Left renal pelvis (tissue), 4 donors: ENCODE measurements at regions not wholly inside any gene's neighbourhood (a gene's known extent, or its start where the extent isn't known, plus 50 kb on each side); places are given as distances from the start of the nearest gene placed in this dataset.

ENCODE experiments used
- DNase-seq, 4 donors: peaks; one replicate each; pipeline ENCODE4 v3.0.0-alpha.2; 2013; ENCODE audit warnings: low read depth in 4 of 4, low spot score in 3 of 4

DNA sequence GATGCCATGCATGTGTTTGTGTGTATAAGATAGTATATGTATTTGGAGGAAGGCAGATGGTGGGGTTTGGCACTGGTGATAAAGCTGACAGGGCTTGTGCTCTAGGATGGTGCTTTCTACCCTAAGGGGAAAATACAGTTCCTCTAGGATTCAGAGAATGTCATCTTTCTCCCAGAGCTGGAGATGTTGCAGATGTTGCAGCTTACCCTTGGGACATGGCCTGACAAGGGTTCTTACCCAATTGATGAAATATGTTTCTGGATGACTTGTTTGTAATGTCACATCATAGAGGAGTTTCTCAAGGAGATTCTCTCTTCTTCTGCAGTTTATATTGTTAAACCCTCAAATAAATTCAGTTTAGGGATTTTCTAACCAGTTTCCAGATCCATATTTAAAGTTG, 52.5 kb upstream of the PITX2 start:
- no peak for DNase-seq

DNA sequence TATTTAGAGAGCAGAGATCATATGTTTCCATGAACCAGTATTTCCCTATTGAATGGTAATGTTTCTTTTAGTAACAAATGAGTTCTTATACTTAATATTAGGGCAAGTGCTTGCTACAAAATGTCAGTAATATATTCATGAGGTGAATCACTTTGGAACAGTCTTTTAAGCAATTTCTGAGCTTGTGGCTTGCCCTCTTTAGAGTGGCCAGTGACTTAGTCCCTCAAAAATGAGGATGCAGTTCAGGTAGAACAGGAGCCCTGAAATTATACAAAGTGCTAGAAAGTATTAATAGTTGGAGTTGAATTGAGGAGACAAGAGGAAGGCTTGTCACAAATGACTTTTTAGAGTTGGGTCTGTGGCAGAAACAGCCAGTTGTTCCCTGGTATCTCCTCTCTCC, 53.4 kb upstream of the PITX2 start:
- no peak for DNase-seq

DNA sequence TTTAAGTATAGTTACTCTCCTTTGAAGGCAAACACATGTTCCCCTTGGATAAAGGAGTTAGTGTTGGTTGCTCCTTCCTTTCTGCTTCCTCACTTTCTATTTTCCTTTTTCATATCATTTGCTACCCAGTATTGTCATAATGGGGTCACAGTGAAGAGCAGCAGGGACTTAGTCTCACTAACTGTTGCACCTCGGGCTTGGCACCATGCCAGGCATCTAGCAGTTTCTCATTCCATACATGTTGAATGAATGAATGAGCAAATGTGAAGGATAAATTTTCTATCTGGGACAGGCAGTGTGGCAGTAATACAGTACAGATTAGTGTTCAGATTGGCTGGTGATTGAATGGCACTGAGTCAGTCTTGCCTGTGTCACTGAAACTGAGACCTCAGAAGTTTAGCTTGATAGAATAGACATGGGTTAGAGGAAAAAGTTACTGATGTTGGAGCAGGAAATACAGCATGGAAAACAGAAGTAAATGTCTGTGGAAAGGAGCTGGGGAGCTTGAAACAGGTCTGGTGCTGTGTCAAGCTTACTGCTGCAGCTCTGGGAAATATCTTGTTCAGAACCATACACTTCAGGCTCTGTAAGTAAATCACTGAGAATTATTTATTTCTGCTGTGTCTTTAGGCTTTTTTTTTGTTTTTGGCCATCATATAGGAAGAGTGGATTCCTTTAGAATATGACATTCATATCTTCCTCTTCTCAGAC, 55.8 kb upstream of the PITX2 start:
- DNase-seq, result no peak

DNA sequence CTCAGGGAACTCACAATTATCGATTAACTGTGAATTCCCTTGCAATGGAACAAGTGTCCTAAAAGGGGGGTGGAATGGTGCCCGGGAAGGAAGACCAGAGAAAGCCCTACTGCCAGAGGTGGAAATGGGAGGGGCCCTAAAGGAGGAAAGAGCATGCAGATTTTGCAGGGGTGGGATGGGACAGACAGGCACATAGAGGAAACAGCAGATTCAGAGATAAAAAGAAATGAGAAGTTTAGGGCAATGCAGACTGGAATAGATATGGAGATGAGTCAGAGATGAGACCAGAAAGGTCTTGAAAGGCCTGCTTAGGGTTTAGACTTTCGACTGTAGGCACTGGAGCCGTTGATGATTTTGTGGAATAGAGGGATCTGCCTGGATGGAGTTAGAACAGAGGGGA, 57.4 kb upstream of the PITX2 start:
- DNase-seq, result no peak

DNA sequence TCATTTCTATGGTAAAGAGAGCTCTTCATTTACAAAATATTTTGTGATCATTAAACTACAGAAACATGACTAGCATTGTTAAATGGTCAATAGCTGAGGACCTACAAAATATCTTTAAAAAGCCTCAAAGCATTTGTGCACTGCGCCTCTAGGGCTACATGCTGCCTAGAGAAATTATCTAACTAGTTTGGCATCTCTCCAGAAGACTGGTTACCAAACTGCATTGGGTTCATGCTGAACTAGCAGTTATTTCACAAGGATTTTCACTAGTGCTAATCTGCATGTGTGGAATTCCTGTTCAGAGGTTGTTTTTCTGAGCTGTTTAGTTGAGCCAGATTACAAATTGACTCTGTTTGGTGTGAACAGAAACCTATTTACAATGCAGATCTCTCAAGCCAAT, 58.5 kb upstream of the PITX2 start:
- no peak for DNase-seq

DNA sequence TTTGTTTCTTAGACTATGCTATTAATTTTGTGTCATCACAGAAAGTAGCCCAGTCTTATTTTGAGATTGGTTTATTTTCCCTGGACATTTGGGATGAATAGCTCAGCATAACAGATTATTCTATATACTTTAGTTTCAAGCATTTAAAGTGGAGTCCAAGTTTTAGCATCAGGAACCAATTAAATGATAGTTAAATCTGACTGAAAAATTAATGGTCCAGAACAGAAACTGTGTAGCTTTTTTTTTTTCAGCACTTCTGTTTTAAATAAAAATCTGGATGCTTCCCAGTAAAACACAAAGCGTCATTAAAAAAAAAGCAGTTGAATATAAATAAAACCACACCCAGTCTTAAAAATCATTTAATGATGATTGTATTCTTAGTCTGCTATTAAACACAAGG, 59.4 kb upstream of the PITX2 start:
- no peak for DNase-seq

DNA sequence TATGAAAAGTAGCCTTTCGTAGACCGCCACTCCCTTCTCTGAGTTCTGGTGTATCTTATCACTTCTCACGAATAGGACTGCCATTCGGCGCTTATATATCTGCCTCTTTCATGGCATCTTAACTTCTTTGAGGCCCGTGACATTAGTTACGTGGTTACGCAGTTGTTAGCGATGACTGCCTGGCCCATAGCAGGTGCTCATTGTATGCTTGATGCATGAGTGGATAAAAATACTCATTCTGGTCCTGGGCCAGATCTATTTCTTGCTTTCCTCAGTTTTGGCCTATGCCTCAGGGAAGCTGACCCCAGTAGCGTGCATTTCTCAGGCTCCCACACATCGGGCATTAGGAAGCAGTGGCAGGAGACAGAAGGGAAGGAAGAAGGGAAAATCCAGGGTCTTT, 60.7 kb upstream of the PITX2 start:
- DNase-seq, result no peak

DNA sequence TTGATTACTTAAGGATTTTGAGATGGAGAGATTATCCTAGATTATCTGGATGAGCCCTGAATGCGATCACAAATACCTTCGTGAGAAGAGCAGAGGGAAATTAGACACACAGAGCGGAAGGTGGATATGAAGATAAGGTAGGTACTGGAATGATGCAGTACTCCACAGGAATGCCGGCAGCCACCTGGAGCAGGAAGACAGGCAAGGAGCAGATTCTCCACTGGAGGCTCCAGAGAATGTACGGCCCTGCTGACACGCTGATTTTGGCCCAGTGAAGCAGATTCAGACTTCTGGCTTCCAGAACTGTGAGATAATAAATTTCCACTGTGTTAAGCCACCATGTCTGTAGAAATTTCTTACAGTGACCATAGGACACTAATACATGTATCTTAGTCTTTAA, 79.4 kb upstream of the PITX2 start:
- DNase-seq, result no peak

DNA sequence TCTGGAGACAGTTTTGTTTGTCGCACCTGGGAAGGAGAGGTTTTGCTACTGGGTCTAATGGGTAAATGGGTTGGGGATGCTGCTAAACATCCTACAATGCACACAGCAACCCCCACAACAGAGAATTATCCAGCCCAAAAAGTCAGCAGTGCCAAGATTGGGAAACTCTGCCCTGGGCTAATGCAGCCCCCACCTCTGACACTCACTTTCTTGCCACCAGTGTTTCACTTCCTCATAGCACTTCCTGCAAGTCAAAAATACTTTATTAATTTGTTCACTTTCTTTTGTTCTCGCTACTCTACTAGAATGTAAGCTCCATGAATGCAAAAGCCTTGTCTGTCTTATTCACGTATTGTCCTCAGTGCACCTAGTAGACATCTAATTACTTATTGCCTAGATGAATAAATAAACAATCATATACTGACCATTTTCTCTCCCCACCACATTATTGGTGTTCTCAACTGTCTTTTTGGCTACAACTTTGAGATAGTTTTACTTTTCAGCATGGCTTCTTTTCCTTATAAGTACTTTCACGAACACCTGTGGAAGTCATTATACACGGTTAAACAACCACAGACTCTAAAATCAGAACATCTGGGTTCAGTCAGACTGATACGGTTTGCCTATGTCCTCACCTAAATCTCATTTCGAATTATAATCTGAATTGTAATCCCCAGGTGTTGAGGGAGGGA, 82.0 kb upstream of the PITX2 start:
- DNase-seq, result no peak

DNA sequence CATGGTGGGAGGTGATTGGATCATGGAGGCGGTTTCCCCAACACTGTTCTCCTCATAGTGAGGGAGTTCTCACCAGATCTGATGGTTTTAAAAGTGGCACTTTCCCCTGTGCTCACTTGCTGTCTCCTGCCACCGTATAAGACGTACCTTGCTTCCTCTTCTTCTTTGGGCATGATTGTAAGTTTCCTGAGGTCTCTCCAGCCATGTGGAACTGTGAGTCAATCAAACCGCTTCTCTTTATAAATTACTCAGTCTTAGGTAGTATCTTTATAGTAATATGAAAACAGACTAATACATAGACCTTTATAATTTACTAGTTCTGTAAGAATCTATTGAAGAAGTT, 82.5 kb upstream of the PITX2 start:
- DNase-seq, result no peak

DNA sequence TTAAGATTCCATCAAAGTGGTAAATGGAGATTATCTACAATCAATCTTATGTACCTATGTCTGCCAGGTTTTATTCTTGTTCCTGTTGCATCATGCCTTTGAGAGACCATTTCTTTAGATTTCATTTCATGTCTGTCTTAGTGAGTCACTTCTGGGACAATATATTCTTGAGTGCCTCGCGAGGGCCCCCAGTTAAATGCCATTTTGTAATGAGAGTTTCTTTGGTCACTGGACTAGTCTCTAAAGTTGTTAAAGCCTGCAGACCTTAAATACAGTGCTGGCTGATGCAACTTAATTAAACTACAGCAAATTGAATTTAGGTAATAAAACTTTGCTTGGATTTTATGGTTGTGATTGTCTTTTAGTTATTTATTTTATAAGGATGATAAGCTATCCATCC, 87.2 kb upstream of the PITX2 start:
- DNase-seq, result no peak

DNA sequence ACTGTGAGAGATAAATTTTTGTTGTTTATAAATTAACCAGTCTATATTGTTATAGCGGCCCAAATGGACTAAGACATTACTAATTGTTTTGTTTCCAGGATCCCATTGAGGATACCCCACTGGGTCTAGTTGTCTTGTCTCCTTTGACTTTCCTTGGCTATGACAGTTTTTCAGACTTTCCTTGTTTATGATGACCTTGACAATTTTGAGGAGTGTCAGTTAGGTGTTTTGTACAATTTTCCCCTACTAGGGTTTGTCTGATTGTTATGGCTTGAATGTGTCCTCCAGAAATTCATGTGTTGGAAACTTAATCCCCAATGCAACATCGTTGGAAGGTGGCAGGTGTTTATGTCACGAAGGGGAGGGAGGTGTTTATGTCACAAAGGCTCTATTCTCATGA, 89.6 kb upstream of the PITX2 start:
- no peak for DNase-seq

DNA sequence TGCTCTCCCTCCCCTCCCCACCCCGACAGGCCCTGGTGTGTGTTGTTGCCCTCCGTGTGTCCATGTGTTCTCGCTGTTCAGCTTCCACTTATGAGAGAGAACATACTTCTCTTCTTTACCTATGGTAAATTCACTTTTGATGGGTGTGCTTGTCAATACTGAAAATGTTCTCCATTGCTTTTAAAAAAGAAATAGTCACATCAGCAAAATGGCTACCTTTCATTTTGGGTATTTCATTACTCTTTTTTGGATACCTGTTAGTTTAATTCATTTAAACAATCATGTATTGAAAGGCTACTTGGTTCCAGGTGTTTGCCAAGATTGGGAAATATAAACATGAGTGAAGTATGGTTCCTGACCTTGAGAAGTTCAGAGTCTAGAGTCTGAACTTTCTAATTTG, 107.4 kb upstream of the PITX2 start:
- DNase-seq, result no peak

DNA sequence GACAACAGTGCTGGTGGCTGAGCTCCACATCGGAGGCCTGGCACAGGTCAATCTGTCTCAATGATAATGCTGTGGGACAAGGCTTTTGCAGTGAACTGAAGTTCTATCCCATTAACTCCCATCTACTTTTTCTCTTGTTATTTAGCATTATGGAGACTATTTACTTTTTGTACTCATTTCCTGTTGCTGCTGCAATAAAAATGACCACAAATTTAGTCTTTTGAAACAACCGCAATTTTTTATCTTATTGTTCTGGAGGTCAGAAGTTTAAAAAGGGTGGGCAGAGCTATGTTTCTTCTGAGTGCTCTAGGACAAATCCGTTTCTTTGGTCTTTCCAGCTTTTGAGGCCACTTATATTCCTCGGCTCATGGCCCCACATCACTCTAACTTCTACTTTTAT, 111.0 kb upstream of the PITX2 start:
- DNase-seq, result no peak

DNA sequence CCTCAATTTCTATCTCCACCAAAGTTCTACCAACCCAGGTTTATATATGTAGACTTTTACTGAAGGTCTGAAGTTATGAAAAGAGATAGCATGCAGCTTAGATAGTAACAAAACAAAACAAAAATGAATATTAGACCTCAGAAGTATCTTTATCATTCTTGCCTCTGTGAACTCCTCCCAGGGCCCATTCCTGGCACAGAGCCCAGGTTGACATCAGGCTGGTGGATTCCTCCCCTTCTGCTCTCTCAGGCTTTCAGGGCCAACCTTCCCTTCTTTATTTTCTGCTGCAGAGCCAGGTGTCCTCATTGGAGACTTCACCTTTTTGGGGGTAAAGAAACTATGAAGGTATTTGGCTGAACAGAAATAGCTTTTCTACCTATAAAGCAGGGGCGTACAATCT, 112.8 kb upstream of the PITX2 start:
- no peak for DNase-seq

DNA sequence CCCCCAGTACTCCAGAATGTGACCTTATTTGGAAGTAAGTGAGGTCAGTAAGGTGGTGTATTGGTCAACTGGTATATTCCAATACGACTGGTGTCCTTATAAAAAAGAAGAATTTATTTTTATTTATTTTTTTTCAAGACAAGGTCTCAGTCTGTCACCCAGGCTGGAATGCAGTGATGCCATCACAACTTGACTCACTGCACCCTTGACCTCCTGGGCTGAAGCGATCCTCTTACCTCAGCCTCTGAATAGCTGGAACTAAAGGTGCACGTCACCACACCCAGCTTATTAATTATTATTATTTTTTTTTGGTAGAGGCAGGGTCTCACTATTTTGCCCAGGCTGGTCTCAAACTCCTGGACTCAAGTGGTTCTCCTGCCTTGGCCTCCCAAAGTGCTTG, 115.1 kb upstream of the PITX2 start:
- no peak for DNase-seq

DNA sequence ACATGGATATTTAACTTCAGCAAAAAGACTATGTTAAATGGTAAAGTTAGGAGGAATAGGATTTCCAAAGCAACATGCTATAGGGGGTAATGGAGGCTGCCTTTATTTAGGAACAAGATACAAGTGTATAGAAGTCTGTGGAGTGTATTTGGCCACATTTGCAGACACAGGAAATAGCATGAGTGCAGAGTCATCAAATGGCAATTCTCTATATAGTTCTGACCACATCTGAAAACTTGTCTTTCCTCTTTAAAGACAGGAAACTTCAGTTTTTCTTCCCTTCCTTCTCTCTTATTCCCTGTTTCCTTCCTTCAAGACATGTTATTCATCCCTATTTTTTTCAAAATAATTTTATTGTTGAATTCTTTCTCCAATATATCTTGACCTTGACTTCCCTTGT, 119.3 kb upstream of the PITX2 start:
- DNase-seq, result no peak

DNA sequence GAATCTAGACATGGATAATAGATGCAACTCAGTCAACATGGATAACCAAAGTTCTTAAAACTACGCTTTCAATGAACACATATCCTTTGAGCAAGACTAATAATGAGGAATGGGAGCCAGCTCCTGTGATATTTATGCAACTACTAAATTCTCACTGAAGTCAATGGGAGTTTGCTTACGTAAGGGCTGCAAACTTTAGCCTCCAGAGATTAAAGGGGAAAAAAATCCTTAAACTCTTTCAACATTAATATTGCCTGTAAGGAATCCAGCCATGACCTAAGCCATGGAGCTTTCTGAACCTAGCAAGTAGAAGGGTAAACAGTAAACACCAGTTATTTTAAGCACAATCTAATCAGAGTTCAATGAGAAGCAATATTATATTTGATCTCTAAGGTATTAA, 125.2 kb upstream of the PITX2 start:
- no peak for DNase-seq

DNA sequence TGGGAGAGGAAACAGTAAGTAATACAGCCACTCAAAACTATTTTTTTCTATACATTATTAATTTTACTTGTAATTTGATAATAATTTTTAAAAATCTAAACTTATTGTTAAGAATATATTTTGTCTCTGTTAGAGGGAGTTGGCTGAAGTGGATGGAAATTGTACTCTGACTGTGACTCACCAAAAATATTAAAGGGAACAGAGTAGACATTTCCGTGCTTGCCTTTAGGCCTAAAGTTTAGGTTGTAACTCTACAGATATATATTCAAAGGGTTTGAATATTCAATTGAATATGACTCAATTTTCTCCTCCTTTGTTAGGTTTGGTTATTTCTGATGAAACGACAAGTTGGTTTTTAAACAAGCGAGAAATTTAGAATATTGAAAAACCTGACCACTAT, 128.3 kb upstream of the PITX2 start:
- no peak for DNase-seq

DNA sequence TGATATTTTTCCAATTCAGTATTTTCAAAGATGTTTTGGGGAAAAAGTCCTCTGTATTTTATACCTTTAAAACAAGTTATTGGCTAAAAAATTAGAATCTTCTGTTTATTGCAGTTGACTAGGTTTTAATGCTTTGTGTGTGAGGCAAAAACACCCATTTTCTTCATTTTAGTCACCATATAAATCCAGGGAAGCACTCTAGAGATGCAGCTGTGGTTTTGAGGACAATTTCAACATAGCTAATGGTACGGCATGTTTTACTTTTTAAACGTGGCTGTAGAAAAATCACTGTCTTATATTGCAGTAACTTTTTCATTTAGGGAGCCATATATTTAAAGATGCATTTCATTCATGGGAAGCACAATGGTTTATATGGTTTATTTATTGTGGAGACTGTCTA, 129.1 kb upstream of the PITX2 start:
- no peak for DNase-seq

DNA sequence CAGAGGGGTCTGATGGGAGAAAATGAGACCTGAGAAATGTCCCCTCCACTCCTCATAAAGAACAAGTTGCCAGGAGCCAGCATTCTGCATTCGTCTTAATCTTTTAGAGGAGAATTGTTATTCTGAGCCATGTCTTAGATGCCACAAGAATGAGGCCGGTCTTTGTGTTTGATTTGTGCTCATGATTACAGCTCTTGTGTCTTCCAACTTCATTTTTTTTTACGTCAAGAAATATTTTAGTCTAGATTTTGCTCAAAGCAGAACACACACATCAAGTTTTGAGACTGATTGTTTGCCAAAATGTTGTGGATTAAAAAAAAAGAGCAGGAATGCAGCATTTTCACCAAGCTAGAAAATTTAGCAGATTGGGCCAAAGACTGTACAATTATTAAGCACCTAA, 130.6 kb upstream of the PITX2 start:
- no peak for DNase-seq

DNA sequence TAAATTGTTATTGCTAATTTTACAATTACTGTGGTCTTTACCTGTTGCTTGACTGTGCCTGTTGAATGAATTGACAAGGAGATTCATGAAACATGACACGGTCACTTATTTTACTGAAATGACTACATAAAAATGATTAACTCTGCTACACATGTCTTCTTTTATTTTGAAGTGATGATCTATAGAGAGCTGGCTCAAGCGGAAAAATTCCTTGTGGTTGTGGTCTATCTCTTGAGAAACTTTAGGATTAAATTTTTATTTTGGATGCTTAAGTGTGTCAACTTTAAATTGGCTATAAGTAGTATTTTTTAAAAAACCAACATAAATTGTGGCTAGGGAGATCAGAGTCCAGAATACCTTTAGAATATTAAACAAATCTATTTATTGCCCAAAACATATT, 131.8 kb upstream of the PITX2 start:
- DNase-seq, result no peak

DNA sequence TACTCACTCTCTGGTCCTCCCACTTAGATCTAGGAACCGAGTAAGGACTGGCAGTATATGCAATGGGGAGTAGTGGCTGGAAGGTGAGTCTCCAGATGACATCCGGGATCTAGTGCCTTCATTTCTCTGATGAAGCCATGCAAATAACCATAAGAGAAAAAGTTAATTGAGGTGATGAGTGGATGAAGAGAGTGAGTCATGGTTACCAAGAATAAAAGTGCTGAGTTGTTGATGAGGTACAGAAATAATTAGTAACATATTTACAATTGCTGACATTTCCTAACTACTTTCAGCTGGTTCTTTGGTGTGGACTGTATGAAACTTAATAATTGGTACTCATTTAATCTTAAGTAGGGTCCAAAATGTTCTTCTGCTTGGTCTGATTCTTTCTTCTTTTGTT, 146.7 kb upstream of the PITX2 start:
- no peak for DNase-seq
